OCI-LY1 (cell line): ENCODE measurements at regions not wholly inside any gene's neighbourhood (a gene's known extent, or its start where the extent isn't known, plus 50 kb on each side); places are given as distances from the start of the nearest gene placed in this dataset.

Experiments used
- H2AFZ ChIP-seq: fragments of 200-600 bp; sonication (generic), shearing (Covaris generic); 2 replicates; pipeline ENCODE4 v1.6.0; 2014; ENCODE audit warnings: antibody characterized with exemption, mild to moderate bottlenecking, low read length
- H3F3A ChIP-seq: fragments of 200-600 bp; sonication (generic), shearing (Covaris generic); 2 replicates; pipeline ENCODE4 v1.6.0; 2014; ENCODE audit warnings: mild to moderate bottlenecking, antibody characterized with exemption, low read length, moderate library complexity; ENCODE audit not compliant: insufficient read depth
- H3K27ac ChIP-seq: fragments of 200-600 bp; sonication (generic); 2 replicates; pipeline ENCODE4 v1.5.1; 2014; ENCODE audit warnings: low read length, mixed run types, mild to moderate bottlenecking, low read depth; ENCODE audit not compliant: poor library complexity, severe bottlenecking
- H3K27me3 ChIP-seq: fragments of 200-600 bp; sonication (generic); 2 replicates; pipeline ENCODE4 v1.6.0; 2014; ENCODE audit warnings: antibody characterized with exemption, mild to moderate bottlenecking, low read length, moderate library complexity; ENCODE audit not compliant: insufficient read depth
- H3K36me3 ChIP-seq: fragments of 200-600 bp; sonication (generic); 2 replicates; pipeline ENCODE4 v1.6.1; 2014; ENCODE audit warnings: mild to moderate bottlenecking, antibody characterized with exemption, low read length, moderate library complexity, mixed read lengths; ENCODE audit not compliant: insufficient read depth
- H3K4me1 ChIP-seq: fragments of 200-600 bp; sonication (generic); 2 replicates; pipeline ENCODE4 v1.5.1; 2014; ENCODE audit warnings: mild to moderate bottlenecking, low read length, moderate library complexity; ENCODE audit not compliant: insufficient read depth, severe bottlenecking
- H3K4me2 ChIP-seq: fragments of 200-600 bp; sonication (generic), shearing (Covaris generic); 2 replicates; pipeline ENCODE4 v1.6.1; 2014; ENCODE audit warnings: low read length
- H3K4me3 ChIP-seq: fragments of 200-600 bp; sonication (generic); 2 replicates; pipeline ENCODE4 v1.5.1; 2014; ENCODE audit warnings: low read length, low read depth, mild to moderate bottlenecking, mixed read lengths; ENCODE audit not compliant: poor library complexity, severe bottlenecking
- H3K79me2 ChIP-seq: fragments of 200-600 bp; shearing (Covaris generic); 2 replicates; pipeline ENCODE4 v1.6.1; 2016; ENCODE audit warnings: mixed run types, low read length, mixed read lengths; ENCODE audit not compliant: insufficient read depth
- H3K9ac ChIP-seq: fragments of 200-600 bp; sonication (generic), shearing (Covaris generic); 2 replicates; pipeline ENCODE4 v1.6.1; 2014; ENCODE audit warnings: mild to moderate bottlenecking, low read length, mixed read lengths
- H3K9me2 ChIP-seq: fragments of 200-600 bp; sonication (generic), shearing (Covaris generic); 2 replicates; pipeline ENCODE4 v1.6.1; 2014; ENCODE audit warnings: low read depth, mild to moderate bottlenecking, low read length, mixed read lengths
- H3K9me3 ChIP-seq: fragments of 200-600 bp; shearing (Covaris generic); 2 replicates; pipeline ENCODE4 v1.6.1; 2014; ENCODE audit warnings: low read length, mixed read lengths
- H4K20me1 ChIP-seq: fragments of 200-600 bp; sonication (generic), shearing (Covaris generic); 2 replicates; pipeline ENCODE4 v1.6.0; 2016; ENCODE audit warnings: mild to moderate bottlenecking, low read length; ENCODE audit not compliant: insufficient read depth
- CTCF ChIP-seq: fragments of 200-600 bp; sonication (generic), shearing (Covaris generic); IDR thresholded peaks from 2 replicates; pipeline ENCODE4 v1.5.1; 2017; ENCODE audit warnings: mild to moderate bottlenecking, antibody characterized with exemption, low read length, moderate library complexity, mixed read lengths
- EZH2 ChIP-seq: fragments of 200-600 bp; sonication (generic), shearing (Covaris generic); IDR thresholded peaks from 2 replicates; pipeline ENCODE4 v1.8.0; 2017; ENCODE audit warnings: borderline replicate concordance, mixed run types, mild to moderate bottlenecking, antibody characterized with exemption, low read length, moderate library complexity, mixed read lengths

- H3F3A ChIP-seq: no peaks in the 10 kb centered on the region
- H3K9ac ChIP-seq: no peak overlapping the region
- H3K4me2 ChIP-seq: no peak overlapping the region
- H3K36me3 ChIP-seq: no peaks in the 10 kb centered on the region
- H2AFZ ChIP-seq: no peak overlapping the region
- H3K4me3 ChIP-seq: no peak overlapping the region
- H3K79me2 ChIP-seq: no peaks in the 10 kb centered on the region
- H4K20me1 ChIP-seq: no peaks in the 10 kb centered on the region
- no peaks in the 10 kb centered on the region for H3K9me3 ChIP-seq
- H3K27me3 ChIP-seq: no peaks in the 10 kb centered on the region
- H3K9me2 ChIP-seq: no peaks in the 10 kb centered on the region
- H3K27ac ChIP-seq: peak overlapping the region; percentile 52
- H3K4me1 ChIP-seq: peaks cover 57% of the 10 kb centered on the region
- no peak for TF ChIP-seq CTCF
- no peak for TF ChIP-seq EZH2
Observed at GRCh38 chr9:643966-644365, 197.5 kb upstream of the DMRT1 start.

- H3K27me3 ChIP-seq: no peaks in the 10 kb centered on the region
- no peaks in the 10 kb centered on the region for H3K36me3 ChIP-seq
- no peak overlapping the region for H3K27ac ChIP-seq
- H3K4me3 ChIP-seq: no peak overlapping the region
- H3K9ac ChIP-seq: no peak overlapping the region
- TF ChIP-seq CTCF: no peak
- no peak for TF ChIP-seq EZH2
- no peaks in the 10 kb centered on the region for H4K20me1 ChIP-seq
- H2AFZ ChIP-seq: no peak overlapping the region
- no peaks in the 10 kb centered on the region for H3K9me2 ChIP-seq
- no peak overlapping the region for H3K4me2 ChIP-seq
- H3K9me3 ChIP-seq: no peaks in the 10 kb centered on the region
- H3F3A ChIP-seq: no peaks in the 10 kb centered on the region
- peaks cover 69% of the 10 kb centered on the region for H3K4me1 ChIP-seq
- no peaks in the 10 kb centered on the region for H3K79me2 ChIP-seq
Observed at GRCh38 chr9:647522-647921, 194.0 kb upstream of the DMRT1 start.

- Histone ChIP-seq H2AFZ (no peak overlapping the region), H3K4me1 (peaks cover 74% of the 10 kb centered on the region), H3K4me2 (peak overlapping the region; percentile 75), H3K27ac (peak overlapping the region; percentile 63), H4K20me1 (no peaks in the 10 kb centered on the region), H3K9me3 (no peaks in the 10 kb centered on the region), H3K9ac (peak overlapping the region; percentile 30; the same call in 1 of the 2 replicates), H3K79me2 (no peaks in the 10 kb centered on the region), H3K36me3 (no peaks in the 10 kb centered on the region), H3K9me2 (no peaks in the 10 kb centered on the region), H3F3A (no peaks in the 10 kb centered on the region), H3K27me3 (no peaks in the 10 kb centered on the region), H3K4me3 (peak overlapping the region; percentile 45)
- TF ChIP-seq EZH2: no peak
- no peak for TF ChIP-seq CTCF
Observed at GRCh38 chr9:649128-650074, 192.1 kb upstream of the DMRT1 start.
